NT2/D1 (cell line): ENCODE measurements at regions not wholly inside any gene's neighbourhood (a gene's known extent, or its start where the extent isn't known, plus 50 kb on each side); places are given as distances from the start of the nearest gene placed in this dataset.

Experiments
- DNase-seq: peaks from one replicate; pipeline ENCODE4 v3.0.0-alpha.2; 2011; ENCODE audit warnings: low read depth, low spot score
- H3K27me3 ChIP-seq: 2 replicates; pipeline ENCODE4 v1.6.0; 2011; ENCODE audit warnings: mild to moderate bottlenecking; ENCODE audit not compliant: insufficient read length, insufficient read depth
- H3K36me3 ChIP-seq: 2 replicates; pipeline ENCODE4 v1.6.1; 2011; ENCODE audit warnings: mild to moderate bottlenecking, low read length, mixed read lengths; ENCODE audit not compliant: insufficient read depth, insufficient read length
- H3K4me1 ChIP-seq: 2 replicates; pipeline ENCODE4 v1.5.1; 2011; ENCODE audit not compliant: insufficient read depth, insufficient read length
- H3K4me3 ChIP-seq: 2 replicates; pipeline ENCODE4 v1.5.1; 2011; ENCODE audit warnings: low read depth; ENCODE audit not compliant: insufficient read length
- H3K9ac ChIP-seq: 2 replicates; pipeline ENCODE4 v1.6.0; 2011; ENCODE audit warnings: low read depth; ENCODE audit not compliant: insufficient read length
- H3K9me3 ChIP-seq: 2 replicates; pipeline ENCODE4 v1.5.1; 2011; ENCODE audit warnings: mild to moderate bottlenecking, low read length; ENCODE audit not compliant: insufficient read depth
- SUZ12 ChIP-seq: IDR thresholded peaks from 2 replicates; pipeline ENCODE4 v1.6.1; 2011; ENCODE audit not compliant: insufficient read length, insufficient read depth; ENCODE audit errors: extremely low read depth
- YY1 ChIP-seq: IDR thresholded peaks from 2 replicates; pipeline ENCODE4 v1.6.1; 2011; ENCODE audit not compliant: insufficient read length, insufficient read depth
- ZNF274 ChIP-seq: IDR thresholded peaks from 2 replicates; pipeline ENCODE4 v1.6.1; 2011; ENCODE audit warnings: mild to moderate bottlenecking, low read depth, low read length

- TF ChIP-seq YY1 = no peak
- TF ChIP-seq SUZ12 = no peak
- TF ChIP-seq ZNF274 = no peak
- Histone ChIP-seq H3K9me3 (no peaks in the 10 kb centered on the region), H3K36me3 (no peaks in the 10 kb centered on the region), H3K4me1 (no peaks in the 10 kb centered on the region), H3K9ac (no peak overlapping the region), H3K4me3 (no peak overlapping the region), H3K27me3 (no peaks in the 10 kb centered on the region)
- no peak for DNase-seq
Observed at GRCh38 chr16:65534121-65534528, 412.3 kb upstream of the CDH11 start.

- H3K27me3 ChIP-seq = no peaks in the 10 kb centered on the region
- peaks cover 4% of the 10 kb centered on the region; the same call in 1 of the 2 replicates for H3K9me3 ChIP-seq
- no peak overlapping the region for H3K9ac ChIP-seq
- H3K4me3 ChIP-seq = no peak overlapping the region
- DNase-seq = no peak
- TF ChIP-seq ZNF274 (no peak), YY1 (no peak), SUZ12 (no peak)
- H3K36me3 ChIP-seq = no peaks in the 10 kb centered on the region
- no peaks in the 10 kb centered on the region for H3K4me1 ChIP-seq
Observed at GRCh38 chr16:65532846-65533245, 411.0 kb upstream of the CDH11 start.

- no peak overlapping the region for H3K9ac ChIP-seq
- H3K4me1 ChIP-seq = no peaks in the 10 kb centered on the region
- H3K27me3 ChIP-seq = no peaks in the 10 kb centered on the region
- H3K36me3 ChIP-seq = no peaks in the 10 kb centered on the region
- no peak overlapping the region for H3K4me3 ChIP-seq
- TF ChIP-seq ZNF274 (no peak), SUZ12 (no peak), YY1 (no peak)
- H3K9me3 ChIP-seq = peaks cover 10% of the 10 kb centered on the region; the same call in 1 of the 2 replicates
- no peak for DNase-seq
Observed at GRCh38 chr16:65532258-65532657, 410.4 kb upstream of the CDH11 start.

GRCh38 chr16:65531475-65531874 is 409.6 kb upstream of the CDH11 start:
- no peak for DNase-seq
- no peak for TF ChIP-seq ZNF274
- TF ChIP-seq SUZ12 = no peak
- no peak for TF ChIP-seq YY1

GRCh38 chr16:65525707-65526106 is 403.8 kb upstream of the CDH11 start:
- H3K27me3 ChIP-seq = no peaks in the 10 kb centered on the region

More at GRCh38 chr16:65531475-65531874, 409.6 kb upstream of the CDH11 start:
- H3K4me1 ChIP-seq = no peaks in the 10 kb centered on the region
- H3K9me3 ChIP-seq = peaks cover 16% of the 10 kb centered on the region; the same call in 1 of the 2 replicates
- no peak overlapping the region for H3K4me3 ChIP-seq
- H3K27me3 ChIP-seq = no peaks in the 10 kb centered on the region
- H3K36me3 ChIP-seq = no peaks in the 10 kb centered on the region
- H3K9ac ChIP-seq = no peak overlapping the region

GRCh38 chr16:65524997-65525396 is 403.1 kb upstream of the CDH11 start:
- no peak for TF ChIP-seq SUZ12
- no peak for TF ChIP-seq YY1
- no peak for TF ChIP-seq ZNF274
- no peak for DNase-seq
- peaks cover 2% of the 10 kb centered on the region for H3K4me1 ChIP-seq

More at GRCh38 chr16:65525707-65526106, 403.8 kb upstream of the CDH11 start:
- DNase-seq = no peak
- no peak for TF ChIP-seq ZNF274
- TF ChIP-seq SUZ12 = no peak
- no peak for TF ChIP-seq YY1
- H3K36me3 ChIP-seq = no peaks in the 10 kb centered on the region
- peaks cover 16% of the 10 kb centered on the region; the same call in 1 of the 2 replicates for H3K9me3 ChIP-seq
- H3K4me3 ChIP-seq = no peak overlapping the region
- no peak overlapping the region for H3K9ac ChIP-seq
- H3K4me1 ChIP-seq = peaks cover 2% of the 10 kb centered on the region

GRCh38 chr16:65524231-65524630 is 402.4 kb upstream of the CDH11 start:
- TF ChIP-seq SUZ12 (no peak), YY1 (no peak), ZNF274 (no peak)
- Histone ChIP-seq H3K36me3 (no peaks in the 10 kb centered on the region), H3K4me3 (no peak overlapping the region), H3K9ac (no peak overlapping the region), H3K4me1 (peaks cover 2% of the 10 kb centered on the region), H3K27me3 (no peaks in the 10 kb centered on the region), H3K9me3 (peaks cover 16% of the 10 kb centered on the region; the same call in 1 of the 2 replicates)
- DNase-seq = no peak

More at GRCh38 chr16:65524997-65525396, 403.1 kb upstream of the CDH11 start:
- Histone ChIP-seq H3K9ac (no peak overlapping the region), H3K36me3 (no peaks in the 10 kb centered on the region), H3K27me3 (no peaks in the 10 kb centered on the region), H3K4me3 (no peak overlapping the region), H3K9me3 (peaks cover 16% of the 10 kb centered on the region; the same call in 1 of the 2 replicates)
